Choroid plexus epithelial cell (primary cell): ENCODE measurements at regions not wholly inside any gene's neighbourhood (a gene's known extent, or its start where the extent isn't known, plus 50 kb on each side); places are given as distances from the start of the nearest gene placed in this dataset.

Experiments used
- DNase-seq: peaks from one replicate; pipeline ENCODE4 v3.0.0-alpha.2; 2010; ENCODE audit warnings: low read depth
- H3K4me3 ChIP-seq: 2 replicates; pipeline ENCODE4 v1.5.1; 2011; ENCODE audit warnings: low read depth, mild to moderate bottlenecking, control low read depth, low read length, moderate library complexity
- TF ChIP-seq, protein P1 (sequence below): conservative IDR thresholded peaks from 2 replicates; pipeline ENCODE4 v1.5.1; 2011; ENCODE audit warnings: low read depth, mild to moderate bottlenecking, control low read depth, inconsistent platforms, low read length, moderate library complexity

DNA sequence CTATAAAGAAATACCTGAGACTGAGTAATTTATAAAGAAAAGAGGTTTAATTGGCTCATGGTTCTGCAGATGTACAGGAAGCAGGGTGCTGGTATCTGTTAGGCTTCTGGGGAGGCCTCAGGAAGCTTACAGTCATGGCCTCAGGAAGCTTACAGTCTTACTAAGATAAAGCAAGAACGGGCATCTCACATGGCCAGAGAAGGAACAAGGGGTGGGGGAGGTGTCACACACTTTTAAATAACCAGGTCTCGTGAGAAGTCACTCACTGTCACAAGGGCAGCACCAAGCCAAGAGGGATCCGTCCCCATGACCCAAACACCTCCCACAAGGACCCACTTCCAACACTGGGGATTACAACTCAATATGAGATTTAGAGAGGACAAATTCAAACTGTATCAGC lies 192.8 kb upstream of the B3GAT1 start:
- DNase-seq = no peak
- H3K4me3 ChIP-seq = no peak overlapping the region
- TF ChIP-seq, protein P1, sequence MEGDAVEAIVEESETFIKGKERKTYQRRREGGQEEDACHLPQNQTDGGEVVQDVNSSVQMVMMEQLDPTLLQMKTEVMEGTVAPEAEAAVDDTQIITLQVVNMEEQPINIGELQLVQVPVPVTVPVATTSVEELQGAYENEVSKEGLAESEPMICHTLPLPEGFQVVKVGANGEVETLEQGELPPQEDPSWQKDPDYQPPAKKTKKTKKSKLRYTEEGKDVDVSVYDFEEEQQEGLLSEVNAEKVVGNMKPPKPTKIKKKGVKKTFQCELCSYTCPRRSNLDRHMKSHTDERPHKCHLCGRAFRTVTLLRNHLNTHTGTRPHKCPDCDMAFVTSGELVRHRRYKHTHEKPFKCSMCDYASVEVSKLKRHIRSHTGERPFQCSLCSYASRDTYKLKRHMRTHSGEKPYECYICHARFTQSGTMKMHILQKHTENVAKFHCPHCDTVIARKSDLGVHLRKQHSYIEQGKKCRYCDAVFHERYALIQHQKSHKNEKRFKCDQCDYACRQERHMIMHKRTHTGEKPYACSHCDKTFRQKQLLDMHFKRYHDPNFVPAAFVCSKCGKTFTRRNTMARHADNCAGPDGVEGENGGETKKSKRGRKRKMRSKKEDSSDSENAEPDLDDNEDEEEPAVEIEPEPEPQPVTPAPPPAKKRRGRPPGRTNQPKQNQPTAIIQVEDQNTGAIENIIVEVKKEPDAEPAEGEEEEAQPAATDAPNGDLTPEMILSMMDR = no peak

- DNase-seq = no peak
- H3K4me3 ChIP-seq = no peak overlapping the region
- TF ChIP-seq, protein P1 = no peak
Observed at GRCh38 chr11:134599299-134599771, 187.3 kb upstream of the B3GAT1 start.

DNA sequence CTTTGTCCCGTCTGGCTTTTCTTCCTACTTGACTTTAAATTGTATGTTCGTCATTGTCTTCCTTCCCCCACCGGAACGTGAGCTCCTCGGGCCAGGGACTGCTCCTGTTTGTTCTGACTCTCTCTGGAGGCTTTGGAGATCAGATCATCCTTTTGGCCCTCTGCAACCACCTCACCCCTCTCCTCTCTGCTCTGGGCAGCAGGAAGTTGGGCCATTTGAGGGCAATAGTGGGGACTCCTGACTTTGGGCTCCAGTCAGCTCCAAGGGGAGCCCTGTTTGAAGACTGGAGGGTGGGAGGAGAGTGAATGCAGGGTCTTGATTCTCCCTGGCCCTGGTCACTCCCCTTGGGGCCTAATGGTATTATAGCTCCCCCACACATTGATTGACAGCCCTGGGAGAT lies 186.3 kb upstream of the B3GAT1 start:
- TF ChIP-seq, protein P1 = no peak
- H3K4me3 ChIP-seq = no peak overlapping the region
- no peak for DNase-seq

DNA sequence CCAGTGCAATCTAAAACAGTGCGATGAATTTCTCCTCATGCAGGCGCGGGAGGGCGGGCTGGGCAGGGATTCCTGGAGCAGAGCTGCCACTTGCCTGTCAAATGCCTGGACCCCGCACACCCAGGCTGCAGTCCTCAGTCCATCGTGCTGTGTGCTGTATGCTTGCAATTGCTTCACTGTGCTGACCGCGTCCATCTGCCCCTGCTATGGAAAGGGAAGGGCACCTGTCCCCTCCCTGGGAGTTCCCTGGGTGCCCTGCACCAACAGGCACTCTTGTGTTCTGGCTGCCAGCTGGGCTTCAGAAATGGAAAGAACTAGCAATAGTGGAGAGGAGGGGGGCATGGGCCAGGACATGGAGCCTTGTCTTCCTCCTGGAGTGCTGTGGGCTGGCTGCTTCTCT lies 185.4 kb upstream of the B3GAT1 start:
- TF ChIP-seq, protein P1 = no peak

DNA sequence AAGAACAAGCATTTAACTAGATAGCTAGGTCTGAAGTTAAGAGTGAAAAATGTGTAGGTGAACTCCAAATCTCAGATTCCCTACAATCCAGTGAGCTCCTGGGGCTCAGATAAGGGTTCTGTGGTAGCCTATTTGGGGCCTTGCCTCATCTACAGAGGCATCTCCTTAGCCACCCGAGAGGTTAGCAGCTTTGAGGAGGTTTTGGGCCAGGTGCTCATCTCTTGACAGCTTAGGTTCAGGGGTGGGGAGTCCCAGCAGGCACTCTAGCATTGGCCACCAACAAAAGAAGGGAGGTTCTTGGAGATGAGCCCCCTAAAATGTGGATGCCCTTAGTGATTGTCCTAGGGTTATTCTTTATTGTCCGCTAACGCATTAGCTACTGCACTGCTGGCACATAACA lies 184.4 kb upstream of the B3GAT1 start:
- TF ChIP-seq, protein P1 = no peak
- H3K4me3 ChIP-seq = no peak overlapping the region
- DNase-seq = no peak

More for the DNA sequence above, 185.4 kb upstream of the B3GAT1 start:
- no peak for DNase-seq
- H3K4me3 ChIP-seq = no peak overlapping the region

DNA sequence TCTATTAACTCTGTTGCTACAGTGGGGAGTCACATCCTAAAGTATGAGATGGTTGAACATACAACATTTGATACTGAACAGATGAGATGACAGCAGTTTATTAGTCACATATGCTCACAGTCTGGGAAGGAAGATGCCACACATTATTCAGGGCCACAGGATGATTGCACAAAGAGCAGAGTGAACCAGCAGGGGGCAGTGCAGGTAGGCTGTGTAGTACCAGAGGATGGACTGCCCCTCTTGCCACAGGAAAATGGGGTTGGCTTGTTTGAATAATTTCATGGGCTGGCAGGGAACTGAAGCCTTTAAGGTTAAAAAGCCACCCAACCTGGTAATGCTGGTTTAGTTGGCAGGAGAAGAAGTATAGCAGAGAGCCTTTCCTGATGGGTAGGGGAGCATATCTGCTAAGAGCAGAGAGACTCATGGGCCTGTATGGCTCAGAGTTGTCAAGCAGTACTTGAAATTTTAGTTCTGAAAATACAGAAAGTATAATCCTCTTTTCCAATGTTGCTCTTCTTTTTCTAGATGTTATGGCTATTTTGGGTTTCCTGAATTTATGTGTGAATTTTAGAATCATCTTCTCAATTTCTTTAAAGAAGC lies 180.4 kb upstream of the B3GAT1 start:
- no peak overlapping the region for H3K4me3 ChIP-seq
- DNase-seq = peak; percentile 21
- TF ChIP-seq, protein P1 = peak; percentile 44

DNA sequence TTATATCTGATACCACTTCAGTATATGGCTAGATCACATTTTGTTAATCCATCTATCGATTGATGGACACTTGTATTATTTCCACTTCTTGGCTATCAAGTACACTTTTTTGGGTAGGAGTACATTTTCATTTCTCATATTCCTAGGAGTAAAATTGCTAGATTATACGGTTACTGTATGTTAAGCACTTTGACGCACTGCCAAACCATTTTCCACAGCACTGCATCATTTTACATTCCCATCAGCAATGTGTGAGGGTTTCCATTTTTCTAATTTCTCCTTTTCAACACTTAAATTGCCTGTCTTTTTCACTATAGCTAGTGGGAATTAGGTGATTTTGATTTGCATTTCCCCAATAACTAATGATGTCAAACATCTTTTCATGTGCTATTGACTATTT lies 179.3 kb upstream of the B3GAT1 start:
- TF ChIP-seq, protein P1 = no peak
- no peak for DNase-seq
- H3K4me3 ChIP-seq = no peak overlapping the region
